ENCODE measurements at regions not wholly inside any gene's neighbourhood (a gene's known extent, or its start where the extent isn't known, plus 50 kb on each side); places are given as distances from the start of the nearest gene placed in this dataset.
"Not testable (repeated sequence)": the region's sequence is repeated elsewhere in the genome, so short reads cannot be mapped to it uniquely, and the experiment has no call there.

DNA sequence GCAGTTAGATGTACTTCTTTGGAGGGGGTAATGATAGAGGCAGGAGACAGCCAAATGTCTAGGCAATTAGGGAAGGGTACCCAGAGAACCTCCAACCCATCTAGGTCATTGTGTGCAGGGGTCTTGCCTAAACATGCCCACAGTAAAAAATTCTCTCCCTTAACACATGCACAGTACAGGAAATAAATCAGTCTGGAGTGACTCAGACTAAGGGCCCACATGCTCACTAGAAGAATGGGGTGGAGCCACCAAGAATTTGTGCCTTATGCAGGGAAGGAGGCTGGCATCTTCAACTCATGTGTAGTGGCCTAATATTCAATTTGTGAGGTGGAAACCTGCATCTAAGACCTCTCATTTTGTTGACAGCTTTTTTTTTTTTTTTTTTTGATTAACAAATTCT lies 945.3 kb upstream of the GRIA3 start:
- DNase-seq = no peak

DNA sequence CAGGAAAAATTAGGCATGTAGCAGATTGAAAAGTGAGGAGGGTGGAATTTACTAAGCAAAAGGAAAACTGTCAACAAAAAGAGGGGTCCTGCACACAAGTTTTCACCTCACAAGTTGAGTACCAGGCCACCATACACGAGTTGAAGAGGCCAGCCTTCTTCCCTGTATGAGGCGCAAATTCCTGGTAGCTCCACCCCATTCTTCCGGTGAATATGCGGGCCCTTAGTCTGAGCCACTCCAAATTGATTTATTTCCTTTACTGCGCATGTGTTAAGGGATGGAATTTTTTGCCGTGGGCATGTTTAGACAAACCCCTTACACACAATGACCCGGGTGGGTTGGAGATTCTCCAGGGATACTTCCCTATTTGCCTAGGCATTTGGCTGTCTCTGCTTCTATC lies 942.1 kb upstream of the GRIA3 start:
- DNase-seq = no peak

DNA sequence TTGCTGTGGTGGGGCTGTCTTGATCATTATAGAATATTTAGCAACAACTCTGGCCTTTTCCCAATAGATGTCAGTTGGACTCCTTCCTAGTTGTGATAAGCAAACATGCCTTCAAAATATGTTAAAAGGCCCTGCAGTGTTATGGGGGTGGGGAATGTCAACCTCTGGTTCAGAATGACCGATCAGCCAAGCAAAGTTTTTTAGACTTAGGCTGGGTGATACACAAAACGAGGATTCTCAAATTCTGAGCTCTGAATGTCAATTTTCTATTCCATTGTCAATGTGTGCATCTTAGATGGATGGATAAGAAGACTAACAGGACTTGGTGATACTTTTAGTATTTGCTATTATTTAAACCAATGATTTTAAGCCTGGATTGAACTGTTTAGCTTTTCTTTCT lies 940.0 kb upstream of the GRIA3 start:
- DNase-seq = no peak

DNA sequence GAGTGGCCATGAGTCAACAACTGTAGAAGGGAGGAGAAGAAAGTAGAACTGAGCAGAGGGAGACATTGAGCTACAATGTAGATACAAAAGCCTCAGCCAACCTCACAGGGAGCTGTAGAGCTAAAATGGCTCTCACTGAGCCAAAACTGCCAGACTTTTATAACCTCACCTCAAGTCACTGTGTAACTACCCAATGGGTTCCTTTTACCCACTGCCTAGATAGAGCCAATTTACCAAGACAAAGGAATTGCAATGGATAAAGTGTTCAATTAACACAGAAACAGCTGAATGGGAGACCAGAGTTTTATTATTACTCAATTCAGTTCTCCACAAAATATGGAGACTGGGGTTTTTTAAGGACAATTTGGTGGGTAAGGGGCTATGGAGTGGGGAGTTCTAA lies 938.9 kb upstream of the GRIA3 start:
- no peak for DNase-seq

DNA sequence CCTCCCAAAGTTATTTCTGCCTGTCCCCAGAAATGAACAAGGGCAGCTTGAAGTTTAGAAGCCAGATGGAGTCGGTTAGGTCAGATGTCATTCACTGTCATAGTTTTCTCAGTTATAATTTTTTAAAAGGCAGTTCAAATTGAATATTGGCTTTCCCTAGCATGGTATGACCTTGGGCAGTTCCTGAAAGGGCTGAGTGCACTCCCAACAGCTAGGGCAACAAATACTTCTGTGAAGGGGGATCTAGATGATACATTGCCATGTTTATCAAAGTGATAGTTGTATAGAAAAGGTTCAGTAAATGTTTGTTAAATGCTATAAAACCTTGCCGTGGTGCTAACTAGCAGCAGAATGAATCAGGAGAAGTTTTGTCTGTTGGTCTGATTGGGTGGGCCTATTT lies 938.1 kb upstream of the GRIA3 start:
- no peak for DNase-seq

DNA sequence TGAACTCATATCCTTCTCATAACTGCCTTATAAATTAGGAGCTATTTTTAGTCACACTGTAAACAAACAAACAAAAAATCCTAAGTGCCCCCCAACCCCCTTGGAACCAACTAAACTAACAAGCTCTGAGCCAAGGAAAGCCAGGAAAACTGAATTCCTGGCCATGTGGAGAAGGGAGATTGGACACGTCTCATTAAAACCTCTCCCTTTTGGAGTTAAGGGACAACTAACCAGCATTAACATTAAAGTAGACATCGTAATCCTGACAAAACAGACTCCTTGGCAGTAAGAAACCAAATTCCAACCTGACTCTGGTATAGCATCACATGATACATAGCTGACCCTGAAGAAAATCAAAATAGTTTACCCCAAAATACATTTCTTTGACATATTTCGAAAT lies 937.1 kb upstream of the GRIA3 start:
- no peak for DNase-seq

DNA sequence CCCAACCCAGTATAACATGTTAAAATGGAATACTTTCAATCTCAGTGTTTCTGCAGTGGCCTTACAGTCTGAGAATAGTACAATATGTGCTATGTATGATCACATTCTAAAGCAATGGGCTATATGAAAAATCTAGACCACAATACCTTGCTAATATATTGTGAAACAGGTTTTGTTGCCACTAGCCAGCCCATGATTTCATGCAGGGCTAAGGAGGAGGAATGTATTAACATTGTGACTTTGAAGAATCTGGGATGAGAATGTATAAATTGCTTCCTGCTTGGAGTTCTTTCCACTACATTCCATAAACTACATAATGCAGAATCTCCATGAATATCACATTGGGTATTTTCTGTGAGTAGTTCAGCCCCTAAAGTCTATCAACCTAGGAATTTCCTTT lies 935.4 kb upstream of the GRIA3 start:
- no peak for DNase-seq

DNA sequence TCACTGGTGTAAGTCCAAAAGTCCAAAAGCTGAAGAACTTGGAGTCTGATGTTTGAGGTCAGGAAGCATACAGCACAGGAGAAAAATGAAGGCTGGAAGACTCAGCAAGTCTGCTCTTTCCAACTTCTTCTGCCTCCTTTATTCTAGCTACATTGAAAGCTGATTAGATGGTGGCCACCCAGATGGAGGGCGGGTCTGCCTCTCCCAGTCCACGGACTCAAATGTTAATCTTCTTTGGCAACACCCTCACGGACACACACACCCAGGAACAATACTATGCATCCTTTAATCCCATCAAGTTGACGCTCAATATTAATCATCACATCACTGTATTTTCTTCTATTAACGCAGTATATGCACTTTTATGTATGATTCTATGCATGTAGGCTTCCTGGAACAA lies 931.6 kb upstream of the GRIA3 start:
- no peak for DNase-seq

DNA sequence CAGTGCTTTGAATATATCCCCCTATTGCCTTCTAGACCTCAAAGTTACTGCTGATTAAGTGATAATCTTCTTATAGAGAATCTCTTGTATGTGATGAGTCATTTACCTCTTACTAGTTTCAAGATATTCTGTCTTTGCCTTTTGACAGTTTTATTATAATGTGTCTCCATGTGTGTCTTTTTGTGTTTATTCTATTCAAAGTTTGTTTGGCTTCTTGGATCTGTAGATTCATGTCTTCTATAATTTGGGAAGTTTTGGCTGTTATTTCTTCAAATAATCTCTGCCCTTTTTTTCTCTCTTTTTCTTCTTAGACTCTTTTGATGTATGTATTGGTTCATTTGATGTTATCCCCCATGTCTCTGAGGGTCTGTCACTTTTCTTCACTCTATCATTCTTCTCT lies 915.7 kb upstream of the GRIA3 start:
- DNase-seq = no peak

DNA sequence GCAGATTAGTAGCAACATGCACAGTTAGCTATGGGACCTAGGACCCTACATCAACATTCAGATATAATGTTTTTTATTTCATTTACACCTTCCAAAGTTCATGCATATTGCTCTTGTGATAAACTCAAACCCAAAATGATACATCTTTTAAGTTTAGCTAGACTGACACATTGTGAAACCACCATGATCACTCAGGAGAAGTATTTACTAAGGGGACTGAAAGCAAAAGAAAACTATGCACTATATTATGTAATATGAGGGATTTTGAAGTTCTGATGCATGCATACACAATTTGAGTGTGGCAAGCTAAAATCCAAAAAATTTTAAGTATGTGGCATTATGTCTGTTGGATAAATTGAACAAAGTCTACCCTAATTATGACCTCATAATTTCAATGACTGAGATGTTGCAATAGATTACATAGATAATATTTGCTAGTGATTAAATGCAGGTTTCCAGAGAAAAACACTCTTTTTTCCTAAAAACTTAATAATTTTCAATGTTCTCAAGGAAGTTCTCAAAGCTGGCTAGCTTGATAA lies 914.8 kb upstream of the GRIA3 start:
- DNase-seq = no peak

DNA sequence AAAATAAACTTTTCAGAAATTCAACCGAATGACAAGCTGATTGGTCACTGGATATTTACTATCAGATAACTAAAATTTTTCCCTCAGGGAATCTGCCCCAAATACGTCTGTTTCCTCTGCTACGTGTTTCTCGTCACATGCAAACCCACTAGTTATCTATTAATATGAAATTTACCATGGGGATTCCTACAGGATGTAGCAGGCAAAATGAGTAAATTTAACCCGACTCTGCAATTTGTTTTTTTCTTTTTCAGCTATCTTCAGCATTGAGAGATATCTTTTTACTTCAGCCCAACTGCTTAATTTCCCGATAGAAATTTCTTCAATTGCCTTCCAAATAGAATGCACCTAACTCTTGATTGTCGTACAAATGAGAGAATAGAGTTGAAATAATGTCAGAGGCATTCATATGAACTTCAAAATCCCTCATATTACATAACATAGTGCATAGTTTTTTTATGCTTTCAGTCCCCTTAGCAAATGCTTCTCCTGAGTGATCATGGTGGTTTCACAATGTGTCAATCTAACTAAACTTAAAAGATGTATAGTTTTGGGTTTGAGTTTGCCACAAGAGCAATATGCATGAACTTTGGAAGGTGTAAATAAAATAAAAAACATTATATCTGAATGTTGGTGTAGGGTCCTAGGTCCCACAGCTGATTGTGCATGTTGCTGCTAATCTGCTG lies 913.1 kb upstream of the GRIA3 start:
- DNase-seq = no peak

DNA sequence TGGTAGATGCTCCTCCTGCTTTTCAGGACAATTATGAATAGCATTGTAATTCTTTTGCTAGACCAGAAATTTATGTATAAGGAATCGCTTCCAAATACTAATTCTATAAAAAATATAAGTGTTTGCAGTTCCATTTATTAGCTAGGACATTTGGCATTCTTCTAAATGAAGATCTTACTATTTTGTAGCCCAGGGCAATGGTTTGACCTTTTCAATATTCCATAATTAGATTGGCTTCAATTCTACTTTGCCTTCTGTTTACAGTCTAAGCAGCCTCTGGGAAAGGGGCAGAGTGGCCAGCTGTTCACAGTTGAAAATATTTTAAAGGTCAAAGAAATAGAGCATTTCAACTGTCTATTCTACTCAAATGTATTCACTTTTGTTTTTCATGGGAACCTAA lies 912.1 kb upstream of the GRIA3 start:
- no peak for DNase-seq

DNA sequence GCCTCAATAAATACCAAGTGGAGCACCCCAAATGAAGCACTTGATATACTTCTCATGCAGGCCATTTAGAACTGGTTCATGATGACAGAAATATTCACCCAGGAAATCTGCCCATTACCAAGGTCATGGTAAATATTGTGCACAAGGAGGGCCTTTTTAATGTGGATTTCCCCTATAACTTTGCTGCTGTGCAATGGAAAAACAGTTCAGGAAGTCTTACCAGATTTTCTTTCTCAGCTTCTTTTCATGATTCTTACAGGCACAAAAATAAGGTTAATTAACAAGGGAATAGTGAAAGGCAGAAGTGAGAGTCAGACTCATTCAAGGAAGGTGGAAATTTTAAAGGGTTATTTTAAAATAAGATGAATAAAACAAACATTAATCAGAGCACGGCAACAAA lies 904.3 kb upstream of the GRIA3 start:
- DNase-seq = no peak

DNA sequence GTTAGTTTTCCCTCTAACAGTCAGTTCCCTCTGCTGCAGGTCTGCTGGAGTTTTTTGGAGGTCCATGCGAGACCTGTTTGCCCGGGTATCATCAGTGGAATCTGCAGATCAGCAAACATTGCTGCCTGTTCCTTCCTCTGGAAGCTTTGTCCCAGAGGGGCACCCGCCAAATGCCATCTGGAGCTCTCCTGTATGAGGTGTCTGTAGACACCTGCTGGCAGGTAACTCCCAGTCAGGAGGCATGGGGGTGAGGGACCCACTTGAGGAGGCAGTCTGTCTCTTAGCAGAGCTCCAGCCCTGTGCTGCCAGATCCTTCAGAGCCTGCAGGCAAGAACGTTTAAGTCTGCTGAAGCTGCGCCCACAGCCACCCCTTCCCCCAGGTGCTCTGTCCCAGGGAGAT lies 884.3 kb upstream of the GRIA3 start:
- DNase-seq = not testable (repeated sequence)

DNA sequence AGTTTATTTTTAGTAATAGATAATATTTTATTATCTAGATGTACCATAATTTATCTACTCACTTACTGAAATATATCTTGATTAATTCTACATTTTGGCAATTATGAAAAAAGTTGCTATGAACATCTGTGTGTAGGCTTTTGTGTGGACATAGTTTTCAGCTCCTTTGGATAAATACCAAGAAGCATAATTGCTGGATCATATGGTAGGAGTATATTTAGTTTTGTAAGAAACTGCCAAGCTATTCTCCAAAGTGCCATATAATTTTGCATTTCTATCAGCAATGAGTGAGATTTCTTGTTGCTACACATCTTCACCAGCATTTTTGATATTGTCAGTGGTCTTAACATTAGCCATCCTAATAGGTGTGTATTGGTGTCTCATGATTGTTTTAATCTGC lies 882.6 kb upstream of the GRIA3 start:
- no peak for DNase-seq

DNA sequence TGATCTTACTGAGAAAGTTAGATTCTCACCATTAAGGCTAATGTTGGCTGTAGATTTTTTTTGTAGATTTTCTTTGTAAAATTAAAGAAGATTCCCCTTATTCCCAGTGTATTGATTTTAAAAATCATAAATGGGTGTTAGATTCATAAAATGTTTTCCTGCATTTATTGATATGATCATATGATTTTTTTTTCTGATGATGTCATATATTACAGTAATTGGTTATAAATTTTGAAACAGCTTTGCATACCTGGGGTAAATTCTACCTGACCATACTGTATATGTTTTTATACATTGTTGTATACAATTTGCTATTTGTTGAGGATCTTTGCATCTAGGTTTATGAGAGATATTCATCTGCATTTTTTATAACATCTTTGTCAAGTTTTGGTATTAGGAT lies 880.3 kb upstream of the GRIA3 start:
- DNase-seq = no peak

DNA sequence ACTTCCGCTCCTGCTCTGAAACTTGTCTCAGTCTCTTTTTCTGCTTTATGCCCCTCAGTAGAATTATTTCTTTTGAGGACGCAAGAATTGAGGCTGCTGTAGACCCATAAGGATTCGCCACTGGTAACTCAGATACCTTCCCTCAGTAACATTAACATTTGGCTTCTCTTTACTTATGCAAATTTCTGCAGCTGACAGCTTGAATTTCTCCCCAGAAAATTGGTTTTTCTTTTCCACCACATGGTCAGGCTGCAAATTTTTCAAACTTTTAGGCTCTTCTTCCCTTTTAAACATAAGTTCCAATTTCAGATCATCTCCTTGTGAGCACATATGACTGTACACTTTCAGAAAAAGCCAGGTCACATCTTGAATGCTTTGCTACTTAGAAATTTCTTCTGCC lies 839.3 kb upstream of the GRIA3 start:
- DNase-seq = no peak

DNA sequence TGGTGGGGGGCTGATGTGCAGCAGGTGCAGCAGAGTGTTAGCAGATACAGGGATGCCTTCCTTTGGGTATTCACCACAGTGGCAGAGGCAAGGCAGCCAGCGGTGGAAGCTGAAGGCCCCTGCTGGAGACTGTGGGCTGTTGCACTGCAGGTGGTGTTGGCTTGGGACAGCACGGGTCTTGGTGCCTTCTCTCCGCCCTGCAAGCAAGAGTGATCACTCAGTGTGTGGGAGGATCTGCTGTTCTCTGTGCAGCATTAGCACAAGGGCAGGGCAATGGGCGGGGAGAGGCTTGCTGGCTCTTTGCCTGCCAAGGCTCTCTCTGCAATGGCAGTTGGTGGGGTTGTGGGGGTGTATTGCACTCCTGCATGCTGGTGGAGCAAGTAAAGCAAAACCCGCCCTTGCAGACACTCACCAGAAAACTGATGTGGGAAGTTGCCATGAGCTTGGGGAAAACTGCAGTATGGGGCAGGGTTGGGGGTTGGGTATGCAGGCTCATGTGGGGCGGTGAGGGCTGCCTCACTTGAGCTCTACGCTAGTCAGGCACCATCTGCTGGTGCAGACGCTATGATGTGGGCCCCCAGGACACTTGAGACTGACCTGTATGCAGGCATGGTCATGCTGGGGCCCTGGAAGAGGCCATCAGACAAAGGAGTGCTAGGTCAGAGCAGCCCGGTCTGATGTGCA lies 820.8 kb upstream of the GRIA3 start:
- DNase-seq = no peak

DNA sequence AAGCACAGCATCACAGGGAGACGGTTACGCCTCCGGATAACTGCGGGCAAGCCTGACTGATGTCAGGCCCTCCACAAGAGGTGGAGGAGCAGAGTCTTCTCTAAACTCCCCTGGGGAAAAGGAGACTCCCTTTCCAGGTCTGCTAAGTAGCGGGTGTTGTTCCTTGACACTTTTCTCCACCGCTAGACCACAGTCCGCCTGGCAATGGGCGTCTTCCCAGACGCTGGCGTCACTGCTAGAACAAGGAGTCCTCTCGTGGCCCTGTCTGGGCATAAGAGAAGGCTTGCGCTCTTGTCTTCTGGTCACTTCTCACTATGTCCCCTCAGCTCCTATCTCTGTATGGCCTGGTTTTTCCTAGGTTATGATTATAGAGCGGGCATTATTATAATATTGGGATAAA lies 808.5 kb upstream of the GRIA3 start:
- not testable (repeated sequence) for DNase-seq

DNA sequence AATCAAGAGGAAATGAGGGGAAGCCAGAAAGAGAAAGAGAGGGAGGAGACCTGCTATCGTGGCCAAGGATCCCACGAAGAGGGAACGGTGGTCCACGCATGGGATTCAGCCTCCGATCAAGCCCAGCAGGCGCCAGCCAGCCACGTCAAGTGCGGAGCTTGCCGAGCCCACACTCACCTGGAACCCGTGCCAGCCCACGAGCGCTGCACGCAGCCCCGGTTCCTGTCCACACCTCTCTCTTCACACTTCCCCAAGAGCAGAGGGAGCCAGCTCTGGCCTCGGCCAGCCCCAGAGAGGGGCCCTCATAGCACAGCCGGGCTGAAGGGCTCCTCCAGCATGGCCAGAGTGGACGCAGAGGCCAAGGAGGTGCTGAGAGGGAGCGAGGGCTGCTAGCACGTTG lies 795.1 kb upstream of the GRIA3 start:
- no peak for DNase-seq

DNA sequence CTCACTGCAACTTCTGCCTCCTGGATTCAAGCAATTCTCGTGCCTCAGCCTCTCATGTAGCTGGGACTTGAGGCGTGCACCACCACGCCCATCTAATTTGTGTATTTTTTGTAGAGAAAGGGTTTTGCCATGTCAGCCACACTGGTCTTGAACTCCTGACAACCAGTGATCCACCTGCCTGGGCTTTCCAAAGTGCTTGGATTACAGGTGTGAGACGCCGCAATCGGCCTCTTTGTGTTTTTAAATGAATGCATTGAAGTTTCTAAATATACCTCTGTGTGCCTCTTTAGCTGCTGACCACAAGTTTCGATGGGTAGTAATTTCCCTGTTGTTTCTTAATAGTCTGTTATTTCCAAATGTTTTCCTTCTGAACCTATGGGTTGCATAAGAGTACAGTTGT lies 765.3 kb upstream of the GRIA3 start:
- DNase-seq = no peak

DNA sequence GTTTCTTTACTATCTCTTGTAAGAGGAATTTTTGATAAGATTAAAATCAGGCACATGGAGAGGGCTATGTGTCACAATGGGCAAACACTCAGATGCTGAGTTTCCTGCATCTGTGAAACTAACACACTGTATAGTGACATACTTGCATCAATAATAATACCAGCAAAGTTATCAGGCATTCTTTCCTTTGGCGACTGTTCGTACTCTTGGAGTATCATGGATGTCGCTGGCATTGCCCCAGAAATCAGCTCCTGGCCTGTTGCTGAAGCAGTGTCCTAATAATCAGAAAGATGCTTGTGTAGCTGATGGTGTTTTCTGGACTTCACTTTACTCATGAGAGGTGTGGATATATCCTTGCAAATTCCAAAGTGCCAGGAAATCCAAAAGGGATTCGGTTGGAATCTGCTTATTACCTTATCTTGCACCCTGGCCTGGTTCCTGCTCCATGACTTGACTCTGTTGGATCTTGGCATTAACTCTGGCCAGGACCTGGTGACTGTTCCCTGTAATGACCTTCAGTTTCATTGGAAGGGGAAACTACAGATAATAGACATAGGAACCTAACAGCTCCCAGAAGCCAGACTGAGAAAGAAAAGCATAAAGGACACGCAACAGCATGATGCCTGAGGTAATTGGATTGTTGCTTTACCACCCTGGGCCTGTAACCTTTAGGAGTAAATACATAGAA lies 762.5 kb upstream of the GRIA3 start:
- no peak for DNase-seq

DNA sequence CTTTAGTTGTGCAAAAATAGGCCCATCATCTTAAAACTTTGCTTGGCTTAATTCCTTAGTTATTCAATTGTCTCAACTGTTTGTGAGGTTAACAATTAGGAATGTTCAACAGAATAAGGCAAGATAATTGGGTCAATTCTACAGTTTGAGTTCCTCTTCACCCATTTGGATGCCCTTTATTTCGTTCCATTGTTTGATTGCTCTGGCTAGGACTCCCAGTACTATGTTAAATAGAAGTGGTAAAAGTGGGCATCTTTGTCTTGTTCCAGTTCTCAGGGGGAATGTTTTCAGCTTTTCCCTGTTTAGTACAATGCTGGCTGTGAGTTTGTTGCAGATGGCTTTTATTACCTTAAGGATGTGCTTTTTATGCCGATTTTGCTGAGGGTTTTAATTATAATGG lies 761.5 kb upstream of the GRIA3 start:
- no peak for DNase-seq

DNA sequence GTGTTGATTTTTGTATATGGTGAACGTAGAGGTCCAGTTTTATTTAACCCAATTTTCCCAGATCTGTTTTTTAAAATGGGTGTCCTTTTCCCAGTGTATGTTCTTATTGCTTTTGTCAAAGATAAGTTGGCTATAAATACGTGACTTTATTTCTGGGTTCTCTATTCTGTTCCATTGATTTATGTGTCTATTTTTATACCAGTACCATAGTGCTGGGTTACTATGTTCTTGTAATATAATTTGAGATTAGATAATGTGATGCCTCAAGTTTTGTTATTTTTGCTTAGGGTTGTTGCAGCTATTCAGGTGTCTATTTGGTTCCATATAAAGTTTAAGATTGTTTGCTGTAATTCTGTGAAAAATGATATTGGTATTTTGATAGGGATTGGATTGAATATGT lies 749.1 kb upstream of the GRIA3 start:
- DNase-seq = no peak
